Stomach (tissue), 8 donors: ENCODE measurements at regions not wholly inside any gene's neighbourhood (a gene's known extent, or its start where the extent isn't known, plus 50 kb on each side); places are given as distances from the start of the nearest gene placed in this dataset.

Experiments
- DNase-seq, 2 donors: peaks; one replicate each; pipeline versions ENCODE4 v3.0.0 to v3.0.0-alpha.2; 2013 to 2019
- H3K27ac ChIP-seq, 5 donors: fragments of 200-600 bp in 4 of 5; sonication (generic) in 4 of 5; one replicate each; pipeline ENCODE4 v1.5.1; 2013 to 2019; ENCODE audit warnings: mild to moderate bottlenecking in 1 of 5, moderate library complexity in 1 of 5
- H3K27me3 ChIP-seq, 3 donors: fragments of 200-600 bp; sonication (generic); one replicate each; pipeline ENCODE4 v1.5.1; 2017 to 2019; ENCODE audit warnings: mixed run types in 1 of 3
- H3K36me3 ChIP-seq, 4 donors: fragments of 200-600 bp; sonication (generic); 1 replicate in 3 of 4; 2 replicates in 1 of 4; pipeline ENCODE4 v1.5.1; 2016 to 2019
- H3K4me1 ChIP-seq, 4 donors: fragments of 200-600 bp; sonication (generic); one replicate each; pipeline ENCODE4 v1.5.1; 2016 to 2019
- H3K4me3 ChIP-seq, 4 donors: fragments of 200-600 bp; sonication (generic) in 3 of 4; one replicate each; pipeline ENCODE4 v1.5.1; 2016 to 2019; ENCODE audit warnings: mild to moderate bottlenecking in 1 of 4
- H3K9me3 ChIP-seq, 4 donors: fragments of 200-600 bp; sonication (generic); one replicate each; pipeline ENCODE4 v1.5.1; 2016 to 2019
- EP300 ChIP-seq: sonication (generic); formaldehyde crosslinking; IDR thresholded peaks from one replicate; pipeline ENCODE4 v1.6.1; 2017; ENCODE audit warnings: antibody characterized with exemption
- POLR2A ChIP-seq, 4 donors: fragments of 450-650 bp; IDR thresholded peaks; one replicate each; pipeline ENCODE4 v1.6.1; 2016; ENCODE audit warnings: antibody characterized with exemption in 4 of 4, control low read depth in 2 of 4, mild to moderate bottlenecking in 1 of 4, moderate library complexity in 1 of 4
- POLR2AphosphoS5 ChIP-seq, 3 donors: sonication (generic); formaldehyde crosslinking; IDR thresholded peaks; one replicate each; pipeline ENCODE4 v1.6.1; 2016; ENCODE audit warnings: antibody characterized with exemption in 3 of 3
- WGBS, 5 donors: extraction: QIAGEN DNeasy Blood & Tissue Kit in 3 of 5; methylation state at CpG; one replicate each; pipeline versions ENCODE4 v1.1.5 to v1.1.7; 2013 to 2018; 5-methylcytosine and 5-hydroxymethylcytosine counted together
- intact Hi-C: fragments of 100-400 bp; cut with DNase I; formaldehyde crosslinking; loops from one replicate; pipeline ENCODE4 v1.15.1; 2023; ENCODE audit warnings: low total_unique reads
- TF ChIP-seq, protein P1 (sequence below), 7 experiments: fragments of 450-650 bp in 4 of 7; fragments of 200-600 bp in 3 of 7; sonication (generic) in 3 of 7; IDR thresholded peaks; one replicate each; pipeline ENCODE4 v1.5.1; 2016 to 2019; ENCODE audit warnings: antibody characterized with exemption in 7 of 7, control low read depth in 2 of 7, mild to moderate bottlenecking in 1 of 7
- donor health status: healthy with polysubstance abuse.
- donor health status: Bipolar disorder and iron deficiency.
- donor health status: healthy.

DNA sequence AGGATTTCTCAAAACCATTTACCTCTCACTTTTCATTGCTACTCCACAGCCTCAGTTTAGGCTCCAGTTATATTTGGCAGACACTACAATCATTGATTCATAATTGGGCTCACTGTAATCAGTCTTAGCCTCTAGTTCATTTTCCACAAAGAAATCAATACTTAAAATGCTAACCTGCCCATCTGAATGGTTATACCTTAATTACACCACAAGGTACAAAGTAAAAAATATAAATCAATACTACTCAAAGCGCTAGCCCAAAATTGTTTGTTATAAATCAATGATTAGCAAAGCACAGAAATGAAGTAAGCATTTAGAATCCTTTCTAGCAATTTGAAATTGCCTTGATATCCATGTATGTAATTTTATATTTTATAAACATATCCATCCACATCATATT is 222.6 kb upstream of the NDST3 start:
- WGBS, 5 donors: 95 to 100% (median 96%) methylated on average over 1 of the region's 1 CpG
- Histone ChIP-seq H3K4me1 (no peaks in the 10 kb centered on the region), H3K27me3 (no peaks in the 10 kb centered on the region)

DNA sequence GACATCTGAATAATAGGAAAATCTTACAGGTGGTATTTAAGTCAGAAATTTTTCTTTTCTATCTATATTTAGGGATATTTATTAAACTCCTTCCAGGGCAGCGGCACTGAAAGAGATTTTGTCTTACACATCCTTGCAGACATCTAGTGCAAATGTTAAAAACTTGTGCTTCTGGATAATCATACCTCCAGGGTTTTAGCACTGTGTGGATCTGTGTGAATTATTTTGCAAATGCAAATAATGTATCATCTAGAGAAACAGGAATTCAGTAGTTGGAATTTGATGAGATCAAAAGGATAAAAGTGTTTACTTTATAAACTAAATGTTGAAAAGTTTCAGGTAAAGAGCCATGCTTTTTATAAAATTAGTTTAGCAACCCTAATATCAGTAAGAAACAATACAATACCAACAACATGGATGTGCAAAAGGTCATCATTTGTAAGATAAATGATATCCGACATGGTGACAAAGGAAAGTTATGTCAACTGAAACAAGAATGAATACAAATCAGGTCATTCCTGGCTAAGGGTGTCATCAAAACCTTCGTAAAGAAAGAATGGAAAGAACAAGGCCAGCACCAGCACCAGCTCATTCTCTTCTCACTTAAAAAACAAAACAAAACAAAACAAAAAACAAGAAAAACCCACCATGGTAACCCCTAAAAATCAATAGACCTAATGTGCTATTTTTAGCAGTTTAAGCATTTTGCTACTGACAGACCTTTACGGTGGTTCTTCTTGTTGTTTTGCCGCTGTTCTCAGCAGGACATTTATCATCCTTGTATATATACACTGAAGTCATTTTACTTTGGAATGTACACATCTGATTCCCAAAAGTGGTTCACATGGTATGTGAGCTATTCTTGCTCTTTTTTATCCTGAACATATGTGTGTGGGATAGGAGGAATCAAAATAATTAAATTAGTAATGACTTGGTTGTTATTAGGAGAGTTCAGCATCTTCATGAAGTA is 219.7 kb upstream of the NDST3 start:
- Histone ChIP-seq H3K9me3 (no peaks in the 10 kb centered on the region), H3K4me3 (no peak overlapping the region), H3K36me3 (no peaks in the 10 kb centered on the region), H3K27me3 (no peaks in the 10 kb centered on the region), H3K4me1 (peaks cover 0 to under 1% (median 0%) of the 10 kb centered on the region in 4 donors), H3K27ac (no peak overlapping the region)
- DNase-seq: no peak
- TF ChIP-seq POLR2AphosphoS5 (IDR thresholded peaks at IDR 0.05): no peak
- TF ChIP-seq, protein P1, sequence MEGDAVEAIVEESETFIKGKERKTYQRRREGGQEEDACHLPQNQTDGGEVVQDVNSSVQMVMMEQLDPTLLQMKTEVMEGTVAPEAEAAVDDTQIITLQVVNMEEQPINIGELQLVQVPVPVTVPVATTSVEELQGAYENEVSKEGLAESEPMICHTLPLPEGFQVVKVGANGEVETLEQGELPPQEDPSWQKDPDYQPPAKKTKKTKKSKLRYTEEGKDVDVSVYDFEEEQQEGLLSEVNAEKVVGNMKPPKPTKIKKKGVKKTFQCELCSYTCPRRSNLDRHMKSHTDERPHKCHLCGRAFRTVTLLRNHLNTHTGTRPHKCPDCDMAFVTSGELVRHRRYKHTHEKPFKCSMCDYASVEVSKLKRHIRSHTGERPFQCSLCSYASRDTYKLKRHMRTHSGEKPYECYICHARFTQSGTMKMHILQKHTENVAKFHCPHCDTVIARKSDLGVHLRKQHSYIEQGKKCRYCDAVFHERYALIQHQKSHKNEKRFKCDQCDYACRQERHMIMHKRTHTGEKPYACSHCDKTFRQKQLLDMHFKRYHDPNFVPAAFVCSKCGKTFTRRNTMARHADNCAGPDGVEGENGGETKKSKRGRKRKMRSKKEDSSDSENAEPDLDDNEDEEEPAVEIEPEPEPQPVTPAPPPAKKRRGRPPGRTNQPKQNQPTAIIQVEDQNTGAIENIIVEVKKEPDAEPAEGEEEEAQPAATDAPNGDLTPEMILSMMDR (IDR thresholded peaks at IDR 0.05): no peak
- no peak for TF ChIP-seq EP300
- no peak for TF ChIP-seq POLR2A (IDR thresholded peaks at IDR 0.05)
- intact Hi-C loops: no loop called here
- 72 to 80% (median 74%) methylated on average over 5 of the region's 5 CpGs for WGBS, 5 donors

More for the DNA sequence above, 222.6 kb upstream of the NDST3 start:
- no peak for DNase-seq
- H3K36me3 ChIP-seq: no peaks in the 10 kb centered on the region
- no peak overlapping the region for H3K27ac ChIP-seq
- H3K4me3 ChIP-seq: no peak overlapping the region
- TF ChIP-seq POLR2AphosphoS5 (IDR thresholded peaks at IDR 0.05) (no peak), EP300 (no peak), POLR2A (IDR thresholded peaks at IDR 0.05) (no peak)
- TF ChIP-seq, protein P1 (IDR thresholded peaks at IDR 0.05): no peak
- H3K9me3 ChIP-seq: no peaks in the 10 kb centered on the region
- intact Hi-C loops: no loop called here

DNA sequence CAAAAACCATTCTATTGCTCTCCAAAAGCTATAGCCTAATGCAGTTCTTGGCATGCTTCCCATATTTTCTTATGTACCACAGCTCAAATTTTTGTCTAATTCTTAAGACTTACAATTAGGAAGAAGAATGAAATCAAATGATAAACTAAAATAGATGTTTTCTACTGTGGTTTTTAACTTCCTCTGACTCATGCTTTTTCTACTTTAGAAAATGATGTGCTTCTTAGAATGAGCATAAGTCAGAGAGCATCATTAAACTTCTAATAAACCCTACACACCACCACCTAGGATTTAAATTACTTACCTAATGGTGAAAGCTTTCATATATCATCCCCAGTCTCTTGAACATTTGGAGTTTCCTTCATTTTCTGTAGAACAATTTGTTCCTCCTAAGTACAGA is 217.0 kb upstream of the NDST3 start:
- H3K9me3 ChIP-seq: no peaks in the 10 kb centered on the region
- peaks cover 0 to 3% (median 0%) of the 10 kb centered on the region in 4 donors for H3K4me1 ChIP-seq
- H3K27me3 ChIP-seq: no peaks in the 10 kb centered on the region
- DNase-seq: no peak
- H3K4me3 ChIP-seq: no peak overlapping the region
- no peak overlapping the region for H3K27ac ChIP-seq
- intact Hi-C loops: no loop called here
- H3K36me3 ChIP-seq: no peaks in the 10 kb centered on the region
- TF ChIP-seq, protein P1 (IDR thresholded peaks at IDR 0.05): no peak
- no peak for TF ChIP-seq POLR2AphosphoS5 (IDR thresholded peaks at IDR 0.05)
- no peak for TF ChIP-seq EP300
- no peak for TF ChIP-seq POLR2A (IDR thresholded peaks at IDR 0.05)

DNA sequence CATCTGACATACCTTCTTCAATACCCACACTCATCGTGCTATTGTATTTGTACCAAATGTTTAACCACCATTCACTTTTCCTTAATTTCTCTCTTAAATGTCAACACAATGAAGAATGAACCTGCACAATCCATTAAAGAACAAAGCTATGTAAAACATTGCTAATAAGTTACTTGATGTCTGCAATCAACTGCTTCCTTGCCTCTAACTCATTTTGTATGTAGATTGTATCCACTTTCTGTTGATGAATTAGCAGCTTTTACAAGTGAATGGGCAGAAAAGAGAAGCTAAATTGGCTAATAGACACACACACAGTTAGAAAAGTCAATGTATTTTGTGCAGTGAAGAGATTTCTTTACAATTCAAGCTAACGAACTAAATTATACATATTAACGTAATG is 212.5 kb upstream of the NDST3 start:
- Histone ChIP-seq H3K27ac (no peak overlapping the region), H3K36me3 (no peaks in the 10 kb centered on the region), H3K4me3 (no peak overlapping the region), H3K4me1 (peaks cover 0 to 3% (median 0%) of the 10 kb centered on the region in 4 donors), H3K27me3 (no peaks in the 10 kb centered on the region), H3K9me3 (no peaks in the 10 kb centered on the region)
- no peak for DNase-seq
- intact Hi-C loops: no loop called here
- WGBS, 5 donors: 66 to 78% (median 75%) methylated on average over 3 of the region's 3 CpGs
- TF ChIP-seq, protein P1 (IDR thresholded peaks at IDR 0.05): no peak
- TF ChIP-seq POLR2A (IDR thresholded peaks at IDR 0.05): no peak
